ENCODE measurements at regions not wholly inside any gene's neighbourhood (a gene's known extent, or its start where the extent isn't known, plus 50 kb on each side); places are given as distances from the start of the nearest gene placed in this dataset.

DNA sequence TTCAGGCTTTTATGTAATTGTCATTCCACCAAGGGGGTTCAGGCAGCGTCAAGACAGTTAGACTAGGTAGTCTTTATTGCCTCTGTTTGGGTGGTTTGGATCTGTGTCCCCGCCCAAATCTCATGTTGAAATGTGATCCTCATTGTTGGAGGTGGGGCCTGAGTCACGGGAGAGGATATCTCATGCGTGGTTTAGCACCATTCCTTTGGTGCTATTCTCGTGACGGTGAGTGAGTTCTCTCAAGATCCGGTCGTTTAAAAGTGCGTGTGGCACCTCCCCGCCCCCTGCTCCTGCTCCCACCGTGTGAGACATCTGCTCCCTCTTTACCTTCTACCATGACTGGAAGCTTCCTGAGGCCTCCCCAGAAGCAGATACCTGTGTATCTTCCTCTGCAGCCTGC, 51.3 kb upstream of the FOXC1 start:
- CTCF ChIA-PET: interaction anchor here (0.6 kb wide), 1 partner anchor 30 kb away, joined by 4 read pairs; no protein-coding TSS in a partner anchor
- intact Hi-C loops (cut with micrococcal nuclease; ENCODE audit: unreplicated experiment) (no loop called here), in situ Hi-C loops (cut with HindIII; ENCODE audit: low pct_unique_long_range_greater_than_20kb, low sequenced_read_pairs) (no loop called here)

More for the DNA sequence above, 51.3 kb upstream of the FOXC1 start:
- DNase-seq (ENCODE audit: low read depth, low spot score) (no peak), ATAC-seq (no peak)
- Histone ChIP-seq H3K9me3 (ENCODE audit: control insufficient read depth, insufficient read depth, low read depth, low read length) (no peaks in the 10 kb centered on the region), H3K4me3 (ENCODE audit: low read depth in 2 of 2, low read length in 2 of 2) (no peak overlapping the region), H3K4me1 (ENCODE audit: control insufficient read depth, insufficient read depth, low read length) (no peaks in the 10 kb centered on the region), H3K27me3 (ENCODE audit: control insufficient read depth, insufficient read depth, low read length) (peaks cover 12% of the 10 kb centered on the region), H3K36me3 (ENCODE audit: control insufficient read depth, insufficient read depth, low read length) (no peaks in the 10 kb centered on the region), H3K27ac (ENCODE audit: low read length) (no peak overlapping the region)
- no peak for TF ChIP-seq SIN3A (IDR thresholded peaks at IDR 0.05; ENCODE audit: borderline replicate concordance, insufficient read depth, low read depth, low read length)
- no peak for TF ChIP-seq POLR2AphosphoS5 (IDR thresholded peaks at IDR 0.05; ENCODE audit: low read depth, low read length)
- no peak for TF ChIP-seq TCF7L2 (IDR thresholded peaks at IDR 0.05; ENCODE audit: low read depth, low read length)
- TF ChIP-seq CTCF (IDR thresholded peaks at IDR 0.05): no peak
- TF ChIP-seq, protein P1, sequence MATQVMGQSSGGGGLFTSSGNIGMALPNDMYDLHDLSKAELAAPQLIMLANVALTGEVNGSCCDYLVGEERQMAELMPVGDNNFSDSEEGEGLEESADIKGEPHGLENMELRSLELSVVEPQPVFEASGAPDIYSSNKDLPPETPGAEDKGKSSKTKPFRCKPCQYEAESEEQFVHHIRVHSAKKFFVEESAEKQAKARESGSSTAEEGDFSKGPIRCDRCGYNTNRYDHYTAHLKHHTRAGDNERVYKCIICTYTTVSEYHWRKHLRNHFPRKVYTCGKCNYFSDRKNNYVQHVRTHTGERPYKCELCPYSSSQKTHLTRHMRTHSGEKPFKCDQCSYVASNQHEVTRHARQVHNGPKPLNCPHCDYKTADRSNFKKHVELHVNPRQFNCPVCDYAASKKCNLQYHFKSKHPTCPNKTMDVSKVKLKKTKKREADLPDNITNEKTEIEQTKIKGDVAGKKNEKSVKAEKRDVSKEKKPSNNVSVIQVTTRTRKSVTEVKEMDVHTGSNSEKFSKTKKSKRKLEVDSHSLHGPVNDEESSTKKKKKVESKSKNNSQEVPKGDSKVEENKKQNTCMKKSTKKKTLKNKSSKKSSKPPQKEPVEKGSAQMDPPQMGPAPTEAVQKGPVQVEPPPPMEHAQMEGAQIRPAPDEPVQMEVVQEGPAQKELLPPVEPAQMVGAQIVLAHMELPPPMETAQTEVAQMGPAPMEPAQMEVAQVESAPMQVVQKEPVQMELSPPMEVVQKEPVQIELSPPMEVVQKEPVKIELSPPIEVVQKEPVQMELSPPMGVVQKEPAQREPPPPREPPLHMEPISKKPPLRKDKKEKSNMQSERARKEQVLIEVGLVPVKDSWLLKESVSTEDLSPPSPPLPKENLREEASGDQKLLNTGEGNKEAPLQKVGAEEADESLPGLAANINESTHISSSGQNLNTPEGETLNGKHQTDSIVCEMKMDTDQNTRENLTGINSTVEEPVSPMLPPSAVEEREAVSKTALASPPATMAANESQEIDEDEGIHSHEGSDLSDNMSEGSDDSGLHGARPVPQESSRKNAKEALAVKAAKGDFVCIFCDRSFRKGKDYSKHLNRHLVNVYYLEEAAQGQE (IDR thresholded peaks at IDR 0.05; ENCODE audit: insufficient read depth in 1 of 2, low read depth in 2 of 2, low read length in 1 of 2): no peak
- POLR2A ChIA-PET: no interaction called here
- BruUV-seq (replicated peaks): no TSS peak
